Omental fat pad (tissue), 3 donors: ENCODE measurements at regions not wholly inside any gene's neighbourhood (a gene's known extent, or its start where the extent isn't known, plus 50 kb on each side); places are given as distances from the start of the nearest gene placed in this dataset.
"Not testable (repeated sequence)": the region's sequence is repeated elsewhere in the genome, so short reads cannot be mapped to it uniquely, and the experiment has no call there.

Experiments used
- ATAC-seq: fragments of 150-250 bp; one replicate; pipeline ENCODE4 v1.9.1; 2016; ENCODE audit warnings: mild to moderate bottlenecking, moderate library complexity; ENCODE audit not compliant: low FRiP score
- DNase-seq: peaks from one replicate; pipeline ENCODE4 v3.0.0-alpha.2; 2019; ENCODE audit warnings: low spot score
- CTCF ChIP-seq, 3 donors: fragments of 450-650 bp; IDR thresholded peaks; one replicate each; pipeline ENCODE4 v1.5.1; 2016 to 2017; ENCODE audit warnings: antibody characterized with exemption in 3 of 3, mild to moderate bottlenecking in 3 of 3, moderate library complexity in 2 of 3

GRCh38 chr3:166522017-166522416, 684.8 kb upstream of the BCHE start:
- no peak for TF ChIP-seq CTCF (IDR thresholded peaks at IDR 0.05)
- no peak for DNase-seq

GRCh38 chr3:166519443-166519842, 682.2 kb upstream of the BCHE start:
- no peak for TF ChIP-seq CTCF (IDR thresholded peaks at IDR 0.05)
- DNase-seq (no peak), ATAC-seq (no peak)

More at GRCh38 chr3:166522017-166522416, 684.8 kb upstream of the BCHE start:
- ATAC-seq = no peak

GRCh38 chr3:166518040-166518439, 680.8 kb upstream of the BCHE start:
- ATAC-seq (no peak), DNase-seq (no peak)
- no peak for TF ChIP-seq CTCF (IDR thresholded peaks at IDR 0.05)

- TF ChIP-seq CTCF (IDR thresholded peaks at IDR 0.05) = no peak
- DNase-seq = no peak
- no peak for ATAC-seq
These were observed 673.2 kb upstream of the BCHE start for GRCh38 chr3:166510382-166510781.

- DNase-seq, ATAC-seq: not testable (repeated sequence)
These were observed 663.2 kb upstream of the BCHE start for GRCh38 chr3:166500420-166500819.

GRCh38 chr3:166499636-166500035, 662.4 kb upstream of the BCHE start:
- ATAC-seq = no peak
- TF ChIP-seq CTCF (IDR thresholded peaks at IDR 0.05) = no peak
- no peak for DNase-seq

- DNase-seq (no peak), ATAC-seq (no peak)
- TF ChIP-seq CTCF (IDR thresholded peaks at IDR 0.05) = no peak
These were observed 661.2 kb upstream of the BCHE start for GRCh38 chr3:166498446-166498845.

GRCh38 chr3:166489826-166490225, 652.6 kb upstream of the BCHE start:
- DNase-seq (no peak), ATAC-seq (no peak)
- no peak for TF ChIP-seq CTCF (IDR thresholded peaks at IDR 0.05)
